ENCODE measurements at regions not wholly inside any gene's neighbourhood (a gene's known extent, or its start where the extent isn't known, plus 50 kb on each side); places are given as distances from the start of the nearest gene placed in this dataset.
A peak's percentile ranks its signal among the peaks of the same experiment; 100 is the strongest.

- no peak for DNase-seq
Measured at GRCh38 chr4:173917255-173917960, 366.1 kb downstream of the FBXO8 start.

- no peak for DNase-seq
Measured at GRCh38 chr4:173913496-173913895, 370.0 kb downstream of the FBXO8 start.

GRCh38 chr4:173912384-173912783, 371.1 kb downstream of the FBXO8 start:
- no peak for DNase-seq

GRCh38 chr4:173910891-173911290, 372.6 kb downstream of the FBXO8 start:
- no peak for DNase-seq

GRCh38 chr4:173909294-173909693, 374.2 kb downstream of the FBXO8 start:
- no peak for DNase-seq

GRCh38 chr4:173899813-173900212, 369.8 kb upstream of the HAND2 start:
- DNase-seq, result no peak

GRCh38 chr4:173891072-173891471, 361.0 kb upstream of the HAND2 start:
- DNase-seq, result no peak

GRCh38 chr4:173883821-173884220, 353.8 kb upstream of the HAND2 start:
- DNase-seq, result no peak

- DNase-seq, result no peak
Measured at GRCh38 chr4:173880897-173881296, 350.9 kb upstream of the HAND2 start.

- no peak for DNase-seq
Measured at GRCh38 chr4:173879509-173879908, 349.5 kb upstream of the HAND2 start.

GRCh38 chr4:173878701-173879100, 348.7 kb upstream of the HAND2 start:
- no peak for DNase-seq

GRCh38 chr4:173871643-173872042, 341.6 kb upstream of the HAND2 start:
- peak in 1 of 2 experiments; percentile 37 for DNase-seq

GRCh38 chr4:173866322-173867026, 336.4 kb upstream of the HAND2 start:
- DNase-seq, result peak; percentile 72 to 77

GRCh38 chr4:173862754-173863153, 332.7 kb upstream of the HAND2 start:
- DNase-seq, result no peak

- no peak for DNase-seq
Measured at GRCh38 chr4:173860094-173860493, 330.1 kb upstream of the HAND2 start.

GRCh38 chr4:173859091-173859713, 329.2 kb upstream of the HAND2 start:
- no peak for DNase-seq

GRCh38 chr4:173858471-173858870, 328.4 kb upstream of the HAND2 start:
- no peak for DNase-seq

GRCh38 chr4:173857828-173858227, 327.8 kb upstream of the HAND2 start:
- DNase-seq, result no peak

GRCh38 chr4:173855015-173855414, 325.0 kb upstream of the HAND2 start:
- no peak for DNase-seq

GRCh38 chr4:173852775-173853174, 322.7 kb upstream of the HAND2 start:
- DNase-seq, result no peak

- no peak for DNase-seq
Measured at GRCh38 chr4:173845580-173845979, 315.6 kb upstream of the HAND2 start.

- no peak for DNase-seq
Measured at GRCh38 chr4:173839865-173840264, 309.8 kb upstream of the HAND2 start.

GRCh38 chr4:173837517-173837916, 307.5 kb upstream of the HAND2 start:
- no peak for DNase-seq

- DNase-seq, result no peak
Measured at GRCh38 chr4:173835903-173836302, 305.9 kb upstream of the HAND2 start.

Data from NCI-H526 (cell line).